ENCODE measurements at regions not wholly inside any gene's neighbourhood (a gene's known extent, or its start where the extent isn't known, plus 50 kb on each side); places are given as distances from the start of the nearest gene placed in this dataset.

GRCh38 chr6:53986721-53987521 lies 124.3 kb upstream of the MLIP start:
- TF ChIP-seq, protein P1, sequence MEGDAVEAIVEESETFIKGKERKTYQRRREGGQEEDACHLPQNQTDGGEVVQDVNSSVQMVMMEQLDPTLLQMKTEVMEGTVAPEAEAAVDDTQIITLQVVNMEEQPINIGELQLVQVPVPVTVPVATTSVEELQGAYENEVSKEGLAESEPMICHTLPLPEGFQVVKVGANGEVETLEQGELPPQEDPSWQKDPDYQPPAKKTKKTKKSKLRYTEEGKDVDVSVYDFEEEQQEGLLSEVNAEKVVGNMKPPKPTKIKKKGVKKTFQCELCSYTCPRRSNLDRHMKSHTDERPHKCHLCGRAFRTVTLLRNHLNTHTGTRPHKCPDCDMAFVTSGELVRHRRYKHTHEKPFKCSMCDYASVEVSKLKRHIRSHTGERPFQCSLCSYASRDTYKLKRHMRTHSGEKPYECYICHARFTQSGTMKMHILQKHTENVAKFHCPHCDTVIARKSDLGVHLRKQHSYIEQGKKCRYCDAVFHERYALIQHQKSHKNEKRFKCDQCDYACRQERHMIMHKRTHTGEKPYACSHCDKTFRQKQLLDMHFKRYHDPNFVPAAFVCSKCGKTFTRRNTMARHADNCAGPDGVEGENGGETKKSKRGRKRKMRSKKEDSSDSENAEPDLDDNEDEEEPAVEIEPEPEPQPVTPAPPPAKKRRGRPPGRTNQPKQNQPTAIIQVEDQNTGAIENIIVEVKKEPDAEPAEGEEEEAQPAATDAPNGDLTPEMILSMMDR (conservative IDR thresholded peaks at IDR 0.05; ENCODE audit: low read depth, low read length): no peak
- TF ChIP-seq POLR2A (IDR thresholded peaks at IDR 0.05; ENCODE audit: low read depth, low read length) (no peak), RAD21 (IDR thresholded peaks at IDR 0.05; ENCODE audit: low read length) (no peak), ELK1 (IDR thresholded peaks at IDR 0.05; ENCODE audit: borderline replicate concordance, low read depth, low read length) (no peak), BHLHE40 (IDR thresholded peaks at IDR 0.05; ENCODE audit: low read depth, low read length) (no peak), RFX5 (IDR thresholded peaks at IDR 0.05; ENCODE audit: low read depth, low read length) (no peak), SMC3 (IDR thresholded peaks at IDR 0.05; ENCODE audit: low read depth, low read length) (no peak), RCOR1 (IDR thresholded peaks at IDR 0.05; ENCODE audit: insufficient replicate concordance, low read length) (no peak), MAFK (IDR thresholded peaks at IDR 0.05; ENCODE audit: low read depth, low read length) (no peak), CEBPB (IDR thresholded peaks at IDR 0.05; ENCODE audit: low read depth, low read length) (no peak), MXI1 (IDR thresholded peaks at IDR 0.05; ENCODE audit: borderline replicate concordance, low read depth, low read length) (no peak), USF2 (IDR thresholded peaks at IDR 0.05; ENCODE audit: low read depth, low read length) (no peak)

All from IMR-90 (cell line).